Activated T-helper 17 cell treated with anti-CD3 and anti-CD28 coated beads, Interleukin-2, amount 50 U/mL, for 72 hours (primary cell): ENCODE measurements at regions not wholly inside any gene's neighbourhood (a gene's known extent, or its start where the extent isn't known, plus 50 kb on each side); places are given as distances from the start of the nearest gene placed in this dataset.
A peak's percentile ranks its signal among the peaks of the same experiment; 100 is the strongest.
"Not testable (repeated sequence)": the region's sequence is repeated elsewhere in the genome, so short reads cannot be mapped to it uniquely, and the experiment has no call there.

Experiments
- ATAC-seq: fragments of 150-1000 bp; cut with Tn5 transposase; replicated peaks from 2 replicates; pipeline ENCODE4 v1.10.0; 2021; ENCODE audit warnings: mild to moderate bottlenecking, moderate library complexity
- H3K27ac Mint-ChIP-seq: one replicate; pipeline ENCODE4 v1.8.0; 2022; ENCODE audit warnings: mixed read lengths
- H3K27me3 Mint-ChIP-seq: one replicate; pipeline ENCODE4 v1.8.0; 2022; ENCODE audit warnings: mixed read lengths
- H3K36me3 Mint-ChIP-seq: one replicate; pipeline ENCODE4 v1.8.0; 2022; ENCODE audit warnings: low read depth, mild to moderate bottlenecking, mixed read lengths
- H3K4me1 Mint-ChIP-seq: one replicate; pipeline ENCODE4 v1.8.0; 2022; ENCODE audit warnings: mixed read lengths
- H3K4me3 Mint-ChIP-seq: one replicate; pipeline ENCODE4 v1.8.0; 2022; ENCODE audit warnings: mild to moderate bottlenecking, mixed read lengths
- H3K9me3 Mint-ChIP-seq: one replicate; pipeline ENCODE4 v1.8.0; 2022; ENCODE audit warnings: mixed read lengths

DNA sequence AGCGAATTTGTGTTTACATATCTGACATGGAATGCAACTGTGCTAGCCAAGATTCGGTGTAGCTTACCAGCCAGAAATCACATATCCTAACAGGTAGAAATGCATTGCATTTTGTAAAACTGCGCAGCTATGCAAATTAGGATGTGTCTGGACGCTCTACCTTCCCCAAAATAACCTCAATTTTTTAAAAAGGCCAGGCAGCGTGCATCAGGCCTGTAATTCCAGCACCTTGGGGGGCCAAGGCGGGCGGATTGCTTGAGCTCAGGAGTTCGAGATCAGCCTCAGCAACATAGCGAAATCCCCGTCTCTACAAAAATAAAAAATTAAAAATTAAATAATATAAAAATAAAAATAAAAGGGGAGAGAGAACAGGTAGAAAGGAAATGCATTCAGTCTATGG lies 305.0 kb downstream of the TYW1 start:
- Mint-ChIP-seq H3K27me3 (no peaks in the 10 kb centered on the region), H3K4me3 (peak overlapping the region; percentile 85), H3K36me3 (peaks cover 32% of the 10 kb centered on the region), H3K27ac (no peak overlapping the region), H3K4me1 (peaks cover 4% of the 10 kb centered on the region), H3K9me3 (no peaks in the 10 kb centered on the region)
- ATAC-seq, result no peak

DNA sequence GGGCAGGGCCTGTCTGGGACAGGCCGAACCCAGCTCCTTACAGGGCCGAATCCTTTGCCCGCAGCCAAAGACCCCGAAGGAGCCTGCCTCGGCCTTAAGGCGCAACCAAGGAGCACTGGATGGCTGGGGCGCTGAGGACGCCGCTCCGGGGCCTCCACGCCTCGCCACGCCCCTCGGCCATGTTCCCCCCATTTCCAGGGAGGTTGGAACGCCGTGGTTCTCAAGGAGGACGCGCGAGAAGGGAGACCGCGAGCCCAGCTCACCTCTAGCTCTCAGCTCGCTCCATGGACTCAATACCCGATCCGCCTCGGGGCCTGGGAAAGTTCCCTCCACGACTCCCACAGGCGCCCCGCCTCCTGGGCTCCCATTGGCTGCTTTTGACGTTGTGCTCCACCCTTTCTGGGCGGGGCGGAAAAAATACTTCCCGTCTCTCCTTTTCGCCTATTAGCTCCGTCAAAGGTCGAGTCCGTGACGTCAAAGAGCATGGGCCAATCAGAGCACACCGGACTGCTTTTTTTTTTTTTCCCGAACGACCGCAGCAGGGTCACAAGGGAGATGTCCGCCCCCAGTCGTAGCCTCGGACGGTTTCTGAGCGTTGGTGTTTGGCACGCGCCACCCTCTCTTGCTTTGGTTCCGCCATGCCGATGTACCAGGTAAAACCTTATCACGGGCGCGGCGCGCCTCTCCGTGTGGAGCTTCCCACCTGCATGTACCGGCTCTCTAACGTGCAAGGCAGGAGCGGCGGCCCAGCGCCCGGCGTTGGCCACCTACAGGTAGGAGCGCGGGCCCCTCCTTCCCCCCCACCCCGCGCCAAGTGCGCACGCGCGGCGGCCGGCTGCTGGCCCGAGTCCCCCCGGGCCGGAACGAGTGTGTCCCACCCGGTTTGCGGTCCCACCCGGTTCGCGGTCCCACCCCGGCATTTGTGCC lies 305.7 kb downstream of the TYW1 start:
- peaks cover 4% of the 10 kb centered on the region for H3K4me1 Mint-ChIP-seq
- peak; percentile 91 for ATAC-seq
- H3K9me3 Mint-ChIP-seq, result no peaks in the 10 kb centered on the region
- peak overlapping the region; percentile 85 for H3K4me3 Mint-ChIP-seq
- peaks cover 39% of the 10 kb centered on the region for H3K36me3 Mint-ChIP-seq
- H3K27ac Mint-ChIP-seq, result peak overlapping the region; percentile 96
- H3K27me3 Mint-ChIP-seq, result no peaks in the 10 kb centered on the region

DNA sequence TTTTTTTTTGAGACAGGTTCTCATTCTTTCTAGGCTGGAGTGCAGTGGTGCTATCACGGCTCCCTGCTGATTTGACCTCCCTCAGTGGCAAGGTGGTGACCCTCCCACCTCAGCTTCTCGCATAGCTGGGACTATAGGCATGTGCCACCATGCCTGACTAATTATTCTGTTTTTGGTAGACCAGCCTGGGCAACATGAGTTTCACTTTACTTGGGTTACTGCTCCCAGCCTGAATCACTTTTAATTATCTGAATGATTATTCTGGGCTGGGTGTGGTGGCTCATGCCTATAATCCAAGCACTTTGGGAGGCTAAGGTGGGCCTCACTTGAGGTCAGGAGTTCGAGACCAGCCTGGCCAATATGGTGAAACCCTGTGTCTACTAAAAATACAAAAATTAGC lies 308.2 kb downstream of the TYW1 start:
- H3K9me3 Mint-ChIP-seq, H3K27ac Mint-ChIP-seq, H3K4me1 Mint-ChIP-seq, ATAC-seq, H3K27me3 Mint-ChIP-seq: not testable (repeated sequence)
- Mint-ChIP-seq H3K36me3 (peaks cover 64% of the 10 kb centered on the region), H3K4me3 (peak overlapping the region; percentile 39)

DNA sequence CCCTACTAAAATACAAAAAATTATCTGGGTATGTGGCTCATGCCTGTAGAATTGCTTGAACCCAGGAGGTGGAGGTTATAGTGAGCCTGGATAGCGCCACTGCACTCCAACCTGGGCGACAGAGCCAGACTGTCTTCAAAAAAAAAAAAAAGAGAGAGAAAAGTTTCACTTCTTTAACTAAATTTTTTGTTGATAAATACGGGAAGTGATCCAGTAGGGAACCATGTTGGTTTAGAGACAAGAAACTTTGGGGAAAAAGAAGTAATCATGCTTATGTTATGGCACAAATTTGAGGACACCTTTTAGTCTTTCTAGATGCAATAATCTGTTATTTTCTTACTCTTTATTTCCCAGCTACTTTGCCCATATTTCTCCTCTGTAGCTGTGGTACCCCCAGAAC lies 309.7 kb downstream of the TYW1 start:
- no peaks in the 10 kb centered on the region for H3K4me1 Mint-ChIP-seq
- peaks cover 79% of the 10 kb centered on the region for H3K36me3 Mint-ChIP-seq
- ATAC-seq, result no peak
- H3K27ac Mint-ChIP-seq, result no peak overlapping the region
- no peaks in the 10 kb centered on the region for H3K9me3 Mint-ChIP-seq
- H3K4me3 Mint-ChIP-seq, result no peak overlapping the region
- H3K27me3 Mint-ChIP-seq, result no peaks in the 10 kb centered on the region

DNA sequence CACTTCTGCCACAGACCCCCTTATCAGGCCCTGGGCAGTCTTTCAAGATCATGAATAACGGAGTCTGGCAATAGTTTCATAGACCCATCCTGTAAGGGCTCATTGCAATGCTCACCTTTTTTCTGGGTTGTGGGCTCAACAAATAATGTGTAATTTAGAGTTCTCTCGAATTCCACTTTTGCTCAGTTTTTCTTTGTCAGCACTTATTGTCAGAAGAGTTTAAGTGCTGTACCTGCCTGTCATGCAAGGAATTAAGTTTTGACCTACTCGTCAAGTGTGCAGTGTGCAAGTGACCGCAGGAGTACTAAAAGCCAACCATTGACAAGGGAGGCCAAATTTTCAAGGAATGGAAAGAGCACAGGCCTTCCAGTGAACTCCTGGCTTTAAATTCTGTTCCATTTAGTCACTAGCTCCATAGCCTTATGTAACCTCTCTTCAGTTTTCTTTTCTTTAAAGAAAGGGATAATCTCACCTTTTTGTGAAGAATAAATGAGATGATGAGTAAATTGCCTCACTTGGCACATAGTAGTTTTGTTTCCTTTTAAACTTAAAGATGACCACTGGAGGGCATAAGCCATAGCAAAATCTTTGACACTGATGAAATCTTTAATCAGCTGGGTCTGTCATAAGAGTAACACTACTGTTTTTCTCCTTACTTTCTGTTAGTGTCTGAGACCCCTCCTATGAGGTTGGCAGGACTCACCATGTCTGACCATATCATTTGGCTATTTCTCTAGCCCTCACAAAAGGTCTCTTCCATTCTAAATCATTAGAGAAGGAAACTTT lies 313.3 kb downstream of the TYW1 start:
- Mint-ChIP-seq H3K27me3 (no peaks in the 10 kb centered on the region), H3K9me3 (no peaks in the 10 kb centered on the region), H3K4me3 (no peak overlapping the region), H3K36me3 (peaks cover 100% of the 10 kb centered on the region), H3K4me1 (no peaks in the 10 kb centered on the region), H3K27ac (no peak overlapping the region)
- no peak for ATAC-seq

DNA sequence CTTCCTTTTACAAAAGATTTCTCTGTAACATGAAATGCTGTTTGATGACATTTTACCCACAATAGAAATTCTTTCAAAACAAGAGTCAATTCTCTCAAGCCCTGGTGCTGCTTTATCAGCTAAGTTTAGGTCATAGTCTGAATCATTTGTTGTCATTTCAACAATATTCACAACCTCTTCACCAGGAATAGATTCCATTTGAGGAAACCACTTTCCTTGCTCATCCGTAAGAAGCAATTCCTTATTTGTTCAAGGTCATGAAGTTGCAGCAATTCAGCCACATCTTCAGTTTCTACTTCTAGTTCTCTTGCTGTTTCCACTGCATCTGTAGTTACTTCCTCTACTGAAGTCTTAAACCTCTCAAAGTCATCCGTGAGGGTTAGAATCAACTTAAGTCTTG lies 315.3 kb downstream of the TYW1 start:
- ATAC-seq, result no peak
- H3K36me3 Mint-ChIP-seq, result peaks cover 97% of the 10 kb centered on the region
- no peaks in the 10 kb centered on the region for H3K9me3 Mint-ChIP-seq
- H3K27me3 Mint-ChIP-seq, result no peaks in the 10 kb centered on the region
- no peak overlapping the region for H3K4me3 Mint-ChIP-seq
- no peaks in the 10 kb centered on the region for H3K4me1 Mint-ChIP-seq
- H3K27ac Mint-ChIP-seq, result no peak overlapping the region

DNA sequence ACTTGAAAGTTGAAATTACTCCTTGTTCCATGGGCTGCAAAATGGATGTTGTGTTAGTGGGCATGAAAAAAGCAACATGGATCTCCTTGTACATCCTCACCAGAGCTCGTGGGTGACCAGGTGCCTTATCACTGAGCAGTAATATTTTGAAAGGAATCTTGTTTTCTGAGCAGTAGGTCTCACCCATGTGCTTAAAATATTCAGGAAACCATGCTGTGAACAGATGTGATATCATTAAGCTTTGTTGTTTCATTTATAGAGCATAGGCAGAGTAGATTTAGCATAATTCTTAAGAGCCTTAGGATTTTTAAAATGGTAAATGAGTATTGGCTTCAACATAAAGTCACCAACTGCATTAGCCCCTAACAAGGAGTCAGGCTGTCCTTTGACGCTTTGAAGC lies 316.6 kb downstream of the TYW1 start:
- Mint-ChIP-seq H3K27ac (peak overlapping the region; percentile 15), H3K9me3 (no peaks in the 10 kb centered on the region), H3K27me3 (no peaks in the 10 kb centered on the region), H3K36me3 (peaks cover 94% of the 10 kb centered on the region), H3K4me3 (no peak overlapping the region), H3K4me1 (no peaks in the 10 kb centered on the region)
- no peak for ATAC-seq

DNA sequence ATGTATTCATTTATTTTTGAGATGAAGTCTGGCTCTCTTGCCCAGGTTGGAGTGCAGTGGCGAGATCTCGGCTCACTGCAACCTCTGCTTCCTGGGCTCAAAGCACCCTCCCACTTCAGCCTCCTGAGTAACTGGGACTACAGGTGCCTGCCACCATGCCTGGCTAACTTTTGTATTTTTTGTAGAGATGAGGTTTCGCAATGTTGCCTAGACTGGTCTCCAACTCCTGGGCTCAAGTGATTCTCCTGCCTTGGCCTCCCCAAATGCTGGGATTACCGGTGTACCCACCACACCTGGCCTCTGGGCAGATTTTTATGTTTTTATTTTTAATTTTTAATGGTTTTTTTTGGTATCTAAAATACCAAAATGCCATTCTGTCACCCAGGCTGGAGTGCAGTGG lies 320.3 kb downstream of the TYW1 start:
- H3K36me3 Mint-ChIP-seq, result peaks cover 90% of the 10 kb centered on the region
- not testable (repeated sequence) for ATAC-seq, H3K4me3 Mint-ChIP-seq, H3K9me3 Mint-ChIP-seq, H3K4me1 Mint-ChIP-seq, H3K27ac Mint-ChIP-seq, H3K27me3 Mint-ChIP-seq

DNA sequence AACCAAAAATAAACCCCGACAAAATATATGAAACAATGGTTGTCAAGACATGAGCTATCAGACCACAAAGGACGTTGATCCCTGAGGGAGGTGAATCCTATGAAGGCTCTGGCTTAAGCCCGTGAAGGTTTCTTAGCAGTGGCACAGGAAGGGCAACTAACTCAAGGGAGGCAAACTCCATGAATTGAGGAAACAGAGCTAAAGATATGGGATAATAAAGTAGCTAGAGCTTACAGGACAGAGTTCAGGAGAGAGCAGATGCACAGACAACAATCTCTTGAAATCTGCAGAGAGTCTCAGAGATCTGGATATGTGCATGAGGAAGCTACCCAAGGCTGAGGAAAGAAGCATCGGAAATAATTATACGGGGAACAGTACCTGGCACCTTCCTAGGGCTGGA lies 331.6 kb downstream of the TYW1 start:
- ATAC-seq, H3K4me1 Mint-ChIP-seq, H3K36me3 Mint-ChIP-seq, H3K4me3 Mint-ChIP-seq, H3K27ac Mint-ChIP-seq, H3K27me3 Mint-ChIP-seq, H3K9me3 Mint-ChIP-seq: not testable (repeated sequence)

DNA sequence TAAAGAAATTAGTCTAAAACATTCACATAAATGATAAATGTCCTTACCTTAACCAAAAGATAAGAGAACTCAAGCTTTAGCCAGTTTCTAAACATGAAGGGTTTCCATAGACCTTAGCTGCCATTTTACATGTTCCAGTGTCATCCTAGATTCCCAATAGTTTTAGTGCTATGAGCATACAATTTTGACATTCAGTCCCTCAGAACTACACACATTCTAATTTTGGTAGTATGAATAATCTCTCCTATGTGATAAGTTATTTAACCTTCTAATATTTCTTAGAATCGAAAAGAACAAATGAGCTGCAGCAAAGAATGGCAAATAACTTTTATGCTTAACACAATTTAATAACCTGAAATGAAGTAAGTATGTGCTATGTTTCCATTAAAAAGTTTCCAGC lies 338.5 kb downstream of the TYW1 start:
- H3K27ac Mint-ChIP-seq, H3K4me3 Mint-ChIP-seq, H3K4me1 Mint-ChIP-seq, ATAC-seq, H3K9me3 Mint-ChIP-seq, H3K27me3 Mint-ChIP-seq, H3K36me3 Mint-ChIP-seq: not testable (repeated sequence)

DNA sequence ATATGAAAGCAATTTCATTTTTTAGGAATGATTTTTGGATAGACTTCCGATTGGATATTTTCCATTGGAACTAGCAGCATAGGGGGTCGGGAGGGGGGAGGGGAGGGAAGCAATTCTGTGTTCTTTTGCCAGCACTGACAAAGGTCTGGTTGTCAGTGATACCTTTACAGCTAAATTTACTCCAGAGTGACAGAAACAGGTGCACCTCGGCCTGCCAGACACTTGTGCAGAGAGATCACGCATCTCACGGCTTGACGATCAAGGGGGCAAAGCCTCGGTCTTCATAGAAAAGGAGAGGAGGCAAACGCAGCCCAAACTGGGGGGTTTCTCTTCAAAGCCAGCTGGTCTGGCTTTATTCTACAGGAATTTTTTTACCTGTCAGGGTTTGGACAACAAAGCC lies 339.0 kb downstream of the TYW1 start:
- not testable (repeated sequence) for H3K27me3 Mint-ChIP-seq, H3K4me3 Mint-ChIP-seq

DNA sequence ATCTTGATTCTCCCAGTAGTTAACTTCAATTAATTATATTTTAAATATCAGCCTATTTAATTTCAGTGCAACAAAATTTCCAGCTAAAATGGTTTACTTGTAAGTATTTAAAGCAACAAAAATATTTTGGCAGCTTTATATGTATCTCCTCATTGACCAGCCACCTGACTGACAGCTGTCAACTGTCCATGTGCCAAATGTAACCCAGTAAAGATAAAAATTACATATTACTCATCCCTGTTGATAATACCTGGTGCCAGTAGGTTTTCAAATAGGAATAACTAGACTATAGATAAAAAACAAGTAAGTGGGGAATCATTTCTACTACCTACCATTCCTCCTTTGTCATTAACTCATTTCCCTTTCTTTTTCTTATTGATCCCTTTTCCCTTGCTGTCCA lies 341.9 kb downstream of the TYW1 start:
- H3K9me3 Mint-ChIP-seq, H3K27me3 Mint-ChIP-seq, H3K27ac Mint-ChIP-seq, ATAC-seq, H3K4me1 Mint-ChIP-seq, H3K4me3 Mint-ChIP-seq: not testable (repeated sequence)
- H3K36me3 Mint-ChIP-seq, result peaks cover 11% of the 10 kb centered on the region

More for the DNA sequence above, 339.0 kb downstream of the TYW1 start:
- not testable (repeated sequence) for H3K4me1 Mint-ChIP-seq, H3K9me3 Mint-ChIP-seq, ATAC-seq, H3K27ac Mint-ChIP-seq
- H3K36me3 Mint-ChIP-seq, result peaks cover 11% of the 10 kb centered on the region

DNA sequence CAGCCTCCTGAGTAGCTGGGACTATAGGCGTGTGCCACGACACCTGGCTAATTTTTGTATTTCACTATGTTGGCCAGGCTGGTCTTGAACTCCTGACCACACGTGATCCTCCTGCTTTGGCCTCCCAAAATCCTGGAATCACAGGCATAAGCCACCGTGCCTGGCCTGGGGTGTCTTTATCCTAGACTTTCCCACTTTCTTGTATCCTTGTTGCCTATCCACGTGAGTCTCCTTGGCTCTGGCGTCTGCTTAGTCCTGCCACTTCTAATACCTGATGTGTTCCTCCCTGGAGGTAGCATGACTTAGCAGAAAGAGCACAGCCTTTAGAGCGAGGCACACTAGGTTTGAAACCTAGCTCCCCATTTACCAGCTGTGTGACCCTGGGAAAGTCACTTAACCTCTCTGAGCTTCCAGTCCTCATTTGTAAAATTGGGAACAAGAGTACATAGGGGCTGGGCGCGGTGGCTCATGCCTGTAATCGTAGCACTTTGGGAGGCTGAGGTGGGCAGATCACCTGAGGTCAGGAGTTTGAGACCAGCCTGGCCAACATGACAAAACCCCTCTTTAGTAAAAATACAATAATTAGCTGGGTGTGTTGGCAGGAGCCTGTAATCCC lies 344.6 kb downstream of the TYW1 start:
- ATAC-seq, result no peak
- Mint-ChIP-seq H3K27me3 (no peaks in the 10 kb centered on the region), H3K4me3 (no peak overlapping the region), H3K27ac (no peak overlapping the region), H3K36me3 (peaks cover 11% of the 10 kb centered on the region), H3K9me3 (peaks cover 4% of the 10 kb centered on the region), H3K4me1 (peaks cover 4% of the 10 kb centered on the region)

DNA sequence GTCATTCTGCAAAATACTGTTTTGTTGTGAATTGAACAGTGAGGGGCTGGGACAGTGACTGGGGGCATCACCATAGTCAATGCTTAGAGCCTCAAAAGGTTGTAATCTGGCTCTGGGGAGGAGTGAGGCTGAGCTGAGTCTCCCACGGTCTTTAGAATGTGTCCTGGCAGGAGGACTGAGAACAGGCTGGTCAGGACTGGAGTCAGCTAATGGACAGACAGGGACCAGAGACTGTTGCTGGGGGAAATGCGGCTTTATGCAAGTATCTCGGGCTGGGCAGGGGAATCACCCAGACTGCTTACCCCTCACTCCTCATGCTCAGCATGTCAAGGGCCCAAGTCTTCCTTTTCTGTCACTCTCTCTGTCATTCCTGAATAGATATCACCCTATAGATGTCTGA lies 346.5 kb downstream of the TYW1 start:
- Mint-ChIP-seq H3K27me3 (no peaks in the 10 kb centered on the region), H3K27ac (no peak overlapping the region), H3K9me3 (peaks cover 4% of the 10 kb centered on the region), H3K36me3 (peaks cover 11% of the 10 kb centered on the region), H3K4me1 (peaks cover 4% of the 10 kb centered on the region), H3K4me3 (no peak overlapping the region)
- ATAC-seq, result no peak

DNA sequence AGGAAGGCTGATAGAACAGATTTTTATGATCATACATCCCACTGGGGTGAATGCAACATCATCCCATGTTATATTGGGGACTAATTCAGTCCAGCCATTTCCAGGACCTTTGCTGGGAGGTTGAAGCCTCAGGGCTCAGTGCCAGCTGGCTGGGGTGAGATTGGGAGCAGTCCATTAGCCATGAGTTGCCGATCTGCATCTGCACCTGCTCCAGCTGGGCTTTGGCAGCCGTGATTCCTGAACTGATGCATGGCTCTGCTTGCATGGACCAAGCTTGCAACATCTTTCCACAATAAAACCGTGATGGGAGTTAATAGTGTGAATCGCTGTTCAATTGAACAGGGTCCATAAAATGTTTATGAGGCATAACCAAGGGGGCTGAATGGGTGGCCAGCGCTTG lies 346.9 kb downstream of the TYW1 start:
- H3K4me1 Mint-ChIP-seq, result peaks cover 4% of the 10 kb centered on the region
- no peaks in the 10 kb centered on the region for H3K27me3 Mint-ChIP-seq
- H3K27ac Mint-ChIP-seq, result no peak overlapping the region
- peaks cover 4% of the 10 kb centered on the region for H3K9me3 Mint-ChIP-seq
- peaks cover 11% of the 10 kb centered on the region for H3K36me3 Mint-ChIP-seq
- ATAC-seq, result no peak
- no peak overlapping the region for H3K4me3 Mint-ChIP-seq
